Immature natural killer cell (primary cell): ENCODE measurements at regions not wholly inside any gene's neighbourhood (a gene's known extent, or its start where the extent isn't known, plus 50 kb on each side); places are given as distances from the start of the nearest gene placed in this dataset.
"Not testable (repeated sequence)": the region's sequence is repeated elsewhere in the genome, so short reads cannot be mapped to it uniquely, and the experiment has no call there.

ENCODE experiments used
- DNase-seq, 3 donors: peaks; one replicate each; pipeline ENCODE4 v3.0.0; 2022; ENCODE audit warnings: mixed read lengths in 1 of 3
- H3K27ac Mint-ChIP-seq, 6 donors: one replicate each; pipeline ENCODE4 v1.8.0; 2020; ENCODE audit warnings: mixed read lengths in 6 of 6, mild to moderate bottlenecking in 5 of 6, inconsistent platforms in 4 of 6, moderate library complexity in 3 of 6
- H3K27me3 Mint-ChIP-seq, 3 donors: one replicate each; pipeline ENCODE4 v1.8.0; 2020 to 2021; ENCODE audit warnings: low read depth in 3 of 3, mild to moderate bottlenecking in 3 of 3, mixed read lengths in 3 of 3, moderate library complexity in 3 of 3, inconsistent platforms in 1 of 3
- H3K36me3 Mint-ChIP-seq, 3 donors: one replicate each; pipeline ENCODE4 v1.8.0; 2020; ENCODE audit warnings: mixed read lengths in 3 of 3, inconsistent platforms in 2 of 3, mild to moderate bottlenecking in 2 of 3
- H3K4me1 Mint-ChIP-seq, 2 donors: one replicate each; pipeline ENCODE4 v1.8.0; 2020; ENCODE audit warnings: inconsistent platforms in 2 of 2, mild to moderate bottlenecking in 2 of 2, mixed read lengths in 2 of 2, moderate library complexity in 1 of 2
- H3K4me3 Mint-ChIP-seq, 5 donors: one replicate each; pipeline ENCODE4 v1.8.0; 2020; ENCODE audit warnings: mild to moderate bottlenecking in 5 of 5, mixed read lengths in 5 of 5, inconsistent platforms in 3 of 5, moderate library complexity in 3 of 5
- H3K9me3 Mint-ChIP-seq, 6 donors: one replicate each; pipeline ENCODE4 v1.8.0; 2020; ENCODE audit warnings: mild to moderate bottlenecking in 6 of 6, mixed read lengths in 6 of 6, inconsistent platforms in 4 of 6, moderate library complexity in 3 of 6

- Mint-ChIP-seq H3K4me1 (no peaks in the 10 kb centered on the region), H3K27me3 (no peaks in the 10 kb centered on the region), H3K36me3 (no peaks in the 10 kb centered on the region), H3K27ac (no peak overlapping the region), H3K9me3 (peaks cover 2 to 6% (median 5%) of the 10 kb centered on the region in 6 donors), H3K4me3 (no peak overlapping the region)
- no peak for DNase-seq
Observed at GRCh38 chr2:4964001-4964540, 728.1 kb upstream of the SOX11 start.

GRCh38 chr2:4964579-4964978, 727.6 kb upstream of the SOX11 start:
- no peaks in the 10 kb centered on the region for H3K36me3 Mint-ChIP-seq
- H3K9me3 Mint-ChIP-seq = peaks cover 3 to 7% (median 4%) of the 10 kb centered on the region in 6 donors
- DNase-seq = no peak
- H3K27me3 Mint-ChIP-seq = no peaks in the 10 kb centered on the region
- no peaks in the 10 kb centered on the region for H3K4me1 Mint-ChIP-seq
- H3K27ac Mint-ChIP-seq = no peak overlapping the region
- no peak overlapping the region for H3K4me3 Mint-ChIP-seq

- no peak overlapping the region for H3K4me3 Mint-ChIP-seq
- H3K9me3 Mint-ChIP-seq = peaks cover 0 to 9% (median 4%) of the 10 kb centered on the region in 6 donors
- peaks cover 0 to 4% (median 0%) of the 10 kb centered on the region in 3 donors for H3K27me3 Mint-ChIP-seq
- no peaks in the 10 kb centered on the region for H3K36me3 Mint-ChIP-seq
- no peaks in the 10 kb centered on the region for H3K4me1 Mint-ChIP-seq
- H3K27ac Mint-ChIP-seq = no peak overlapping the region
- DNase-seq = no peak
Observed at GRCh38 chr2:4965556-4966320, 726.4 kb upstream of the SOX11 start.

- H3K36me3 Mint-ChIP-seq = no peaks in the 10 kb centered on the region
Observed at GRCh38 chr2:4967206-4967605, 725.0 kb upstream of the SOX11 start.

DNA sequence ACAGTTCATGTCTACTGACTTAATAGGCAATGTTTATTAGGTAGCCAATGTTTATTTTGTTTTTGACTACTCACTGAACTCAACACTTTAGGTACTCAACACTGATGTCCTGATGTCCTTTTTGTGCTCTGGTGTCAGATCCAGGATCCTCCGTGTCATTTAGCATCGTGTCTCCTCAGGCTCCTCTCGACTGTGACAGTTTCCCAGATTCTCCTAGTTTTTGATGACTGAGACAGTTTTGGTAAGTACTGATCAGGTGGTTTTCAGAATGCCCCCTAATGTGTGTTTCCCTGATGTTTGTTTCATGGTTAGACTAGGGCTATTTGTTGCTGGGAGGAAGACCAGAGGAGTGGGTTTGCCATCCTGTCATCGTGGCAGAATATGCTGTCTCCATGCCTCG, 719.7 kb upstream of the SOX11 start:
- H3K27ac Mint-ChIP-seq = no peak overlapping the region
- peaks cover 0 to 4% (median 0%) of the 10 kb centered on the region in 3 donors for H3K27me3 Mint-ChIP-seq
- no peaks in the 10 kb centered on the region for H3K4me1 Mint-ChIP-seq
- no peaks in the 10 kb centered on the region for H3K36me3 Mint-ChIP-seq
- DNase-seq = no peak
- no peak overlapping the region for H3K4me3 Mint-ChIP-seq
- peaks cover 0 to 12% (median 7%) of the 10 kb centered on the region in 6 donors for H3K9me3 Mint-ChIP-seq

More at GRCh38 chr2:4967206-4967605, 725.0 kb upstream of the SOX11 start:
- no peak for DNase-seq
- Mint-ChIP-seq H3K27me3 (peaks cover 0 to 4% (median 0%) of the 10 kb centered on the region in 3 donors), H3K4me1 (no peaks in the 10 kb centered on the region), H3K27ac (no peak overlapping the region), H3K9me3 (peaks cover 0 to 10% (median 4%) of the 10 kb centered on the region in 6 donors), H3K4me3 (no peak overlapping the region)

GRCh38 chr2:4973354-4973753, 718.8 kb upstream of the SOX11 start:
- no peaks in the 10 kb centered on the region for H3K36me3 Mint-ChIP-seq
- no peak for DNase-seq
- peaks cover 0 to 4% (median 0%) of the 10 kb centered on the region in 3 donors for H3K27me3 Mint-ChIP-seq
- no peaks in the 10 kb centered on the region for H3K4me1 Mint-ChIP-seq
- H3K9me3 Mint-ChIP-seq = peaks cover 3 to 14% (median 7%) of the 10 kb centered on the region in 6 donors
- H3K4me3 Mint-ChIP-seq = no peak overlapping the region
- H3K27ac Mint-ChIP-seq = no peak overlapping the region

DNA sequence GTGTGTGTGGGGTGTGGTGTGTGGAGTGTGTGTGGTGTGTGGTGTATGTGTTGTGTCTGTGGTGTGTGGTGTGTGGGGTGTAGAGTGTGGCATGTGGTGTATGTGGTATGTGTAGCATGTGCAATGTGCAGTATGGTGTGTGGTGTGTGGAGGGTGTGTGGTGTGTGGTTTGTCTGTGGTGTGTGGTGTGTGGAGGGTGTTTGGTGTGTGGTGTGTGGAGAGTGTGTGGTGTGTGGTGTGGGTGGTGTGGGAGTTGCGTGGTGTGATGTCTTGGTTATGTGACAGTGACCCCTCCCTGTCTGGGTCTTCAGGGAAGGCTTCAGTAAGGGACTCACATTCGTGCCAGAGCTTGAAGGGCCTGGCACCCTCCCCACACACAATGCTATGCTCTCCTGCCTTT, 718.2 kb upstream of the SOX11 start:
- Mint-ChIP-seq H3K4me1 (no peaks in the 10 kb centered on the region), H3K27ac (no peak overlapping the region), H3K9me3 (peaks cover 4 to 20% (median 8%) of the 10 kb centered on the region in 6 donors), H3K36me3 (no peaks in the 10 kb centered on the region), H3K4me3 (no peak overlapping the region), H3K27me3 (peaks cover 0 to 4% (median 0%) of the 10 kb centered on the region in 3 donors)
- DNase-seq = no peak

DNA sequence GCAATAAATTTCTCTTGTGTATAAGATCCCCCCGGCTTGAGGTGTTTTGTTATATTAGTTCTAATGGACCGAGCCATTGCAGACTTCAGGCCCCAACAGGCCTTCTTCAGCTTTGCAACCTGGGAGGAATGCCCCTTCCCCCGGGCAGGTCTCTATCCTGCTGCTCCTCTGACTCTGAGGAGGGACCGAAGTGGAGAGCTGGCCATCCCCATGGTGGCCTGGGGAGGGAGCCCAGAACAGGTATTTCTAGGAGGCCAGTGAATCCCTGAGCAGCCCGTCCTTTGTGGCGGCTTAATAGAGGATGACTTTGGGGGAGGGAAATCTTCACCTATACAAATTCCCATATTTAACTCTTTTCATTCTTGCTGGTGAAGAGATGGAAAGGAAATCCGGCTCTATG, 715.8 kb upstream of the SOX11 start:
- H3K4me3 Mint-ChIP-seq = no peak overlapping the region
- no peaks in the 10 kb centered on the region for H3K27me3 Mint-ChIP-seq
- H3K4me1 Mint-ChIP-seq = no peaks in the 10 kb centered on the region

DNA sequence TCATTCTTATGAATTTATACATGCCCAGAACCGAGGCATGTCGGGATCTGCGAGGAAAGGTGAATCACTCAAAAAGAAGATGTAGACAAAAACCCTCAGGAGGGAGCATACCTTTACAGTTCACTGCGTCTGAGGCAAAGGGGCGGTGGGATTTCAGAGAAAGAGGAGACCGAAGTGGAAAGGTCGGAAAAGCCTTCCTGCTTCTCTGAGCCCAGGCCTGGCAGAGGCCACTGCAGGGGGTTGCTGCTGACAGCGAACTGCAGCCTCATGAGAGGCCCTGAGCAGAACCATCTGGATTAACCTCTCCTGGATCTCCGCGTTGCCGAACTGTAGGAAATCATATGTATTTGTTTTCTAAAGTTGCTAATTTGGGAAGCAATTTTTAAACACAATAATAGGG, 713.1 kb upstream of the SOX11 start:
- H3K4me1 Mint-ChIP-seq = no peaks in the 10 kb centered on the region
- H3K9me3 Mint-ChIP-seq = peaks cover 0 to 45% (median 13%) of the 10 kb centered on the region in 6 donors
- H3K36me3 Mint-ChIP-seq = no peaks in the 10 kb centered on the region
- H3K27ac Mint-ChIP-seq = no peak overlapping the region
- H3K27me3 Mint-ChIP-seq = no peaks in the 10 kb centered on the region
- no peak for DNase-seq
- H3K4me3 Mint-ChIP-seq = no peak overlapping the region

More for the DNA sequence above, 715.8 kb upstream of the SOX11 start:
- no peak for DNase-seq
- Mint-ChIP-seq H3K9me3 (peaks cover 0 to 35% (median 11%) of the 10 kb centered on the region in 6 donors), H3K36me3 (no peaks in the 10 kb centered on the region), H3K27ac (no peak overlapping the region)

- Mint-ChIP-seq H3K36me3 (no peaks in the 10 kb centered on the region), H3K4me3 (no peak overlapping the region), H3K27ac (no peak overlapping the region), H3K27me3 (no peaks in the 10 kb centered on the region), H3K9me3 (peaks cover 2 to 53% (median 17%) of the 10 kb centered on the region in 6 donors), H3K4me1 (no peaks in the 10 kb centered on the region)
- DNase-seq = no peak
Observed at GRCh38 chr2:4980995-4981394, 711.2 kb upstream of the SOX11 start.

- H3K27ac Mint-ChIP-seq = no peak overlapping the region
- no peaks in the 10 kb centered on the region for H3K36me3 Mint-ChIP-seq
- H3K4me3 Mint-ChIP-seq = no peak overlapping the region
- H3K4me1 Mint-ChIP-seq = no peaks in the 10 kb centered on the region
- no peaks in the 10 kb centered on the region for H3K27me3 Mint-ChIP-seq
- no peak for DNase-seq
- H3K9me3 Mint-ChIP-seq = peaks cover 2 to 49% (median 17%) of the 10 kb centered on the region in 6 donors
Observed at GRCh38 chr2:4981802-4982409, 710.3 kb upstream of the SOX11 start.

GRCh38 chr2:4988444-4988843, 703.7 kb upstream of the SOX11 start:
- not testable (repeated sequence) for H3K27me3 Mint-ChIP-seq, H3K4me1 Mint-ChIP-seq, H3K27ac Mint-ChIP-seq, H3K36me3 Mint-ChIP-seq, DNase-seq, H3K4me3 Mint-ChIP-seq
- H3K9me3 Mint-ChIP-seq = peaks cover 3 to 23% (median 10%) of the 10 kb centered on the region in 6 donors

GRCh38 chr2:4992226-4992625, 700.0 kb upstream of the SOX11 start:
- Mint-ChIP-seq H3K36me3 (no peaks in the 10 kb centered on the region), H3K27me3 (peaks cover 0 to 1% (median 0%) of the 10 kb centered on the region in 3 donors), H3K4me1 (no peaks in the 10 kb centered on the region)

DNA sequence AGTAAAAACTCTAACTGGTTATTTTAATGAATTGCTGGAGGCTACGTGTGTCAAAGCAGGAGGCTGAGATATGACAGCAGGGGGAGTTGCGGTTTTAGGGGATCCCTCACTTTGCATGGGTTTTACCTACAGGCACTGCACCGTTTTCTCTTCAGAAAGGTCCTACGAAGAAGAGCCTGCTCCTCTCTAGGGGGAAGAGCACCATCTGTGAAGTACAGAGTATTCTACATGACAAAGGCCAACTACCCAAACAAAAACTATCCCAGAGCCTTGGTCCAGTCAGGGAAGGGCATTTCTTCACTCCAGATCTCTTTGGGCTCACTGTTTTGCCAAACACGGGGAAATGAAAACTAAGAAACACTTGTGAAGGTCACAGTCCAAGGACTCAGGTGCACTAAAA, 696.7 kb upstream of the SOX11 start:
- peaks cover 0 to 3% (median 0%) of the 10 kb centered on the region in 3 donors for H3K27me3 Mint-ChIP-seq

More at GRCh38 chr2:4992226-4992625, 700.0 kb upstream of the SOX11 start:
- DNase-seq = no peak
- H3K27ac Mint-ChIP-seq = no peak overlapping the region
- H3K9me3 Mint-ChIP-seq = peaks cover 2 to 24% (median 5%) of the 10 kb centered on the region in 6 donors
- H3K4me3 Mint-ChIP-seq = no peak overlapping the region

More for the DNA sequence above, 696.7 kb upstream of the SOX11 start:
- Mint-ChIP-seq H3K27ac (no peak overlapping the region), H3K36me3 (no peaks in the 10 kb centered on the region), H3K9me3 (peaks cover 4 to 29% (median 6%) of the 10 kb centered on the region in 6 donors), H3K4me3 (no peak overlapping the region), H3K4me1 (no peaks in the 10 kb centered on the region)
- DNase-seq = no peak
